K562 (cell line): ENCODE measurements at regions not wholly inside any gene's neighbourhood (a gene's known extent, or its start where the extent isn't known, plus 50 kb on each side); places are given as distances from the start of the nearest gene placed in this dataset. TPM values are rescaled to one million over a fixed set of nuclear protein-coding genes. Genes with fewer than 3 reads are reported as not detected.

Experiments used
- small RNA-seq: library from RNA; depleted of rRNA; stranded (forward); fragments of <200 nt; gene quantifications from one replicate; pipeline ENCODE3, GENCODE V24; 2014

Small RNA genes lying in the stretch of these regions (small RNA-seq; reads per million reads assigned to genes)
- gene RNU6-1163P: not detected
